ENCODE measurements at regions not wholly inside any gene's neighbourhood (a gene's known extent, or its start where the extent isn't known, plus 50 kb on each side); places are given as distances from the start of the nearest gene placed in this dataset.

GRCh38 chr6:149259753-149260152, 57.8 kb upstream of the TAB2 start:
- no peak for ATAC-seq
- intact Hi-C loops (cut with micrococcal nuclease): no loop called here
- Histone ChIP-seq H3K36me3 (ENCODE audit: low read depth, low read length) (no peaks in the 10 kb centered on the region), H2AFZ (ENCODE audit: low read length) (no peak overlapping the region), H3K4me3 (ENCODE audit: low read length) (no peak overlapping the region), H3K79me2 (ENCODE audit: low read length) (no peaks in the 10 kb centered on the region), H3K9ac (ENCODE audit: low read length) (no peak overlapping the region), H3K27ac (ENCODE audit: low read length) (no peak overlapping the region), H3K27me3 (ENCODE audit: low read length) (no peaks in the 10 kb centered on the region), H3K9me3 (ENCODE audit: low read length) (no peaks in the 10 kb centered on the region), H3K9me2 (replicated peaks; ENCODE audit: low read length) (no peaks in the 10 kb centered on the region), H3K4me1 (ENCODE audit: insufficient read depth, low read length) (no peaks in the 10 kb centered on the region), H3F3A (ENCODE audit: low read length, unreplicated experiment) (no peaks in the 10 kb centered on the region), H4K20me1 (ENCODE audit: low read length) (no peaks in the 10 kb centered on the region), H3K4me2 (ENCODE audit: low read length) (no peak overlapping the region)
- no peak for TF ChIP-seq CTCF (conservative IDR thresholded peaks at IDR 0.05; ENCODE audit: low read depth, low read length)
- no peak for TF ChIP-seq EZH2phosphoT487 (IDR thresholded peaks at IDR 0.05; ENCODE audit: borderline replicate concordance, low read length)
- TF ChIP-seq EZH2 (IDR thresholded peaks at IDR 0.05; ENCODE audit: low read length, unreplicated experiment): no peak
- BruUV-seq (replicated peaks): no TSS peak
- POLR2A ChIA-PET (ENCODE audit: unreplicated experiment): no interaction called here
- DNase-seq: no peak
- CTCF ChIA-PET: no interaction called here

- CTCF ChIA-PET: no interaction called here
- H3F3A ChIP-seq (ENCODE audit: low read length, unreplicated experiment): no peaks in the 10 kb centered on the region
- no peak overlapping the region for H3K4me3 ChIP-seq (ENCODE audit: low read length)
- intact Hi-C loops (cut with micrococcal nuclease): no loop called here
- H3K4me1 ChIP-seq (ENCODE audit: insufficient read depth, low read length): no peaks in the 10 kb centered on the region
- no peaks in the 10 kb centered on the region for H4K20me1 ChIP-seq (ENCODE audit: low read length)
- DNase-seq (no peak), ATAC-seq (no peak)
- no peak overlapping the region for H3K4me2 ChIP-seq (ENCODE audit: low read length)
- no peaks in the 10 kb centered on the region for H3K79me2 ChIP-seq (ENCODE audit: low read length)
- no peaks in the 10 kb centered on the region for H3K36me3 ChIP-seq (ENCODE audit: low read depth, low read length)
- no peak overlapping the region for H3K27ac ChIP-seq (ENCODE audit: low read length)
- no peaks in the 10 kb centered on the region for H3K27me3 ChIP-seq (ENCODE audit: low read length)
- POLR2A ChIA-PET (ENCODE audit: unreplicated experiment): no interaction called here
- H3K9ac ChIP-seq (ENCODE audit: low read length): no peak overlapping the region
- TF ChIP-seq EZH2 (IDR thresholded peaks at IDR 0.05; ENCODE audit: low read length, unreplicated experiment) (no peak), CTCF (conservative IDR thresholded peaks at IDR 0.05; ENCODE audit: low read depth, low read length) (no peak), EZH2phosphoT487 (IDR thresholded peaks at IDR 0.05; ENCODE audit: borderline replicate concordance, low read length) (no peak)
- H3K9me2 ChIP-seq (replicated peaks; ENCODE audit: low read length): no peaks in the 10 kb centered on the region
- BruUV-seq (replicated peaks): no TSS peak
- H3K9me3 ChIP-seq (ENCODE audit: low read length): no peaks in the 10 kb centered on the region
- no peak overlapping the region for H2AFZ ChIP-seq (ENCODE audit: low read length)
Measured at GRCh38 chr6:149260214-149260874, 57.2 kb upstream of the TAB2 start.

- H3K4me1 ChIP-seq (ENCODE audit: insufficient read depth, low read length): no peaks in the 10 kb centered on the region
- H3K9me2 ChIP-seq (replicated peaks; ENCODE audit: low read length): no peaks in the 10 kb centered on the region
- TF ChIP-seq CTCF (conservative IDR thresholded peaks at IDR 0.05; ENCODE audit: low read depth, low read length) (no peak), EZH2phosphoT487 (IDR thresholded peaks at IDR 0.05; ENCODE audit: borderline replicate concordance, low read length) (no peak), EZH2 (IDR thresholded peaks at IDR 0.05; ENCODE audit: low read length, unreplicated experiment) (no peak)
- ChIA-PET POLR2A (ENCODE audit: unreplicated experiment) (no interaction called here), CTCF (no interaction called here)
- H3K79me2 ChIP-seq (ENCODE audit: low read length): no peaks in the 10 kb centered on the region
- no peaks in the 10 kb centered on the region for H3K27me3 ChIP-seq (ENCODE audit: low read length)
- H3K9ac ChIP-seq (ENCODE audit: low read length): no peak overlapping the region
- no peak overlapping the region for H2AFZ ChIP-seq (ENCODE audit: low read length)
- no peaks in the 10 kb centered on the region for H4K20me1 ChIP-seq (ENCODE audit: low read length)
- DNase-seq (no peak), ATAC-seq (no peak)
- intact Hi-C loops (cut with micrococcal nuclease): no loop called here
- no TSS peak for BruUV-seq (replicated peaks)
- no peak overlapping the region for H3K4me2 ChIP-seq (ENCODE audit: low read length)
- H3K9me3 ChIP-seq (ENCODE audit: low read length): no peaks in the 10 kb centered on the region
- H3K36me3 ChIP-seq (ENCODE audit: low read depth, low read length): no peaks in the 10 kb centered on the region
- no peak overlapping the region for H3K4me3 ChIP-seq (ENCODE audit: low read length)
- no peak overlapping the region for H3K27ac ChIP-seq (ENCODE audit: low read length)
- no peaks in the 10 kb centered on the region for H3F3A ChIP-seq (ENCODE audit: low read length, unreplicated experiment)
Measured at GRCh38 chr6:149261364-149262040, 56.0 kb upstream of the TAB2 start.
